ENCODE measurements at regions not wholly inside any gene's neighbourhood (a gene's known extent, or its start where the extent isn't known, plus 50 kb on each side); places are given as distances from the start of the nearest gene placed in this dataset.

DNA sequence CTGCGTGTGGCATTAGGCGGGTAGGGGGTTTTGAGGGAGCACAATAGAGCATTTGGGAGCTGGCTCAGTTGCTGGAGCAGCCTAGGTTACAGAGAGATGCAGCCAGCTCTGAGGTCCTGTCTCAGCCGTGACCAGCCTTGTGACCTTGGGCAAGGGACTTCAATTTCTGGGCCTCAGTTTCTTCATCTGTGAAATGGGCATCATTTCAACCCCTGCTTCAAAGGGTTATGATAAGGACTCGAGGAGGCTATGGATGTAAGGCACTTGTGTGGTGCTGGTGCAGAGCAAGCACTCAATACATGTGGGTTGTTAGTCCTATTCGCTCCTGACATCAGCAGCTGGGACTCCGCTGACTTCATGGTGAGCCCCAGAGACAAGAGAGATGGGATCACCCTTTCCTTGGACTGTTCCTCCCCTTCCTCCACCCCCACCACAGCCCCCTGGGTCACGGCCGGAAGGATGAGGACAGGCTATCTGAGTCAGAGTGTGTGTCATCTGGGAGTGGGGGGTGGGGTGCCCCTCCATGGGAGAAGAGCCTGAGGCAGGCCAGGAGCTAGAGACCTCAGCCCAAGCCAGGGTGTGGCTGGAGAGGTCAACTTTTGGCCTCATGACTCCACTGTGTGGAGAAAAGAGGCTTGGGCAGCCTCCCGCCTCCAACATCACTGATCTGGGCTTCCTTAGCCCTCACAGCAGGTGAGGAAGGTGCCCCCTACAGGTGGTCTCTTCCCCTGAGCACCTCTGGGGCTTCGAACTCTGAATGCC is 71.4 kb upstream of the ZBTB40 start:
- TF ChIP-seq, protein P1, sequence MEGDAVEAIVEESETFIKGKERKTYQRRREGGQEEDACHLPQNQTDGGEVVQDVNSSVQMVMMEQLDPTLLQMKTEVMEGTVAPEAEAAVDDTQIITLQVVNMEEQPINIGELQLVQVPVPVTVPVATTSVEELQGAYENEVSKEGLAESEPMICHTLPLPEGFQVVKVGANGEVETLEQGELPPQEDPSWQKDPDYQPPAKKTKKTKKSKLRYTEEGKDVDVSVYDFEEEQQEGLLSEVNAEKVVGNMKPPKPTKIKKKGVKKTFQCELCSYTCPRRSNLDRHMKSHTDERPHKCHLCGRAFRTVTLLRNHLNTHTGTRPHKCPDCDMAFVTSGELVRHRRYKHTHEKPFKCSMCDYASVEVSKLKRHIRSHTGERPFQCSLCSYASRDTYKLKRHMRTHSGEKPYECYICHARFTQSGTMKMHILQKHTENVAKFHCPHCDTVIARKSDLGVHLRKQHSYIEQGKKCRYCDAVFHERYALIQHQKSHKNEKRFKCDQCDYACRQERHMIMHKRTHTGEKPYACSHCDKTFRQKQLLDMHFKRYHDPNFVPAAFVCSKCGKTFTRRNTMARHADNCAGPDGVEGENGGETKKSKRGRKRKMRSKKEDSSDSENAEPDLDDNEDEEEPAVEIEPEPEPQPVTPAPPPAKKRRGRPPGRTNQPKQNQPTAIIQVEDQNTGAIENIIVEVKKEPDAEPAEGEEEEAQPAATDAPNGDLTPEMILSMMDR (conservative IDR thresholded peaks at IDR 0.05; ENCODE audit: low read depth in 2 of 2): peak in 1 of 2 experiments; percentile 52; a peak in 3 of 4 replicates
- no peak for TF ChIP-seq NANOG (IDR thresholded peaks at IDR 0.05; ENCODE audit: borderline replicate concordance)
- H3K4me1 ChIP-seq (ENCODE audit: insufficient read depth): peaks cover 7% of the 10 kb centered on the region; the same call in 1 of the 2 replicates
- H3K79me2 ChIP-seq (replicated peaks; ENCODE audit: insufficient read depth): no peaks in the 10 kb centered on the region
- H3K9me2 ChIP-seq (ENCODE audit: insufficient read depth): no peaks in the 10 kb centered on the region
- peaks cover 12% of the 10 kb centered on the region for H3K27me3 Mint-ChIP-seq (ENCODE audit: insufficient read depth, low read depth, poor library complexity)
- H3K9me3 Mint-ChIP-seq: no peaks in the 10 kb centered on the region
- no peaks in the 10 kb centered on the region for H4K20me1 ChIP-seq (replicated peaks; ENCODE audit: insufficient read depth)
- no peak overlapping the region for H3K27ac ChIP-seq (ENCODE audit: low read depth)
- no peak for DNase-seq (ENCODE audit: low spot score)
- H3K4me1 Mint-ChIP-seq: peaks cover 21% of the 10 kb centered on the region
- no peak overlapping the region for H3K4me2 ChIP-seq
- no peak for ATAC-seq
- no peaks in the 10 kb centered on the region for H3F3A ChIP-seq (replicated peaks; ENCODE audit: low read depth)
- H3K36me3 Mint-ChIP-seq (ENCODE audit: low read depth): no peaks in the 10 kb centered on the region
- H3K4me3 ChIP-seq: no peak overlapping the region
- no peak overlapping the region for H2AFZ ChIP-seq
- no peaks in the 10 kb centered on the region for H3K36me3 ChIP-seq (ENCODE audit: insufficient read depth)
- H3K4me3 Mint-ChIP-seq: no peak overlapping the region
- no peak overlapping the region for H3K27ac Mint-ChIP-seq
- H3K27me3 ChIP-seq (ENCODE audit: insufficient read depth): no peaks in the 10 kb centered on the region

DNA sequence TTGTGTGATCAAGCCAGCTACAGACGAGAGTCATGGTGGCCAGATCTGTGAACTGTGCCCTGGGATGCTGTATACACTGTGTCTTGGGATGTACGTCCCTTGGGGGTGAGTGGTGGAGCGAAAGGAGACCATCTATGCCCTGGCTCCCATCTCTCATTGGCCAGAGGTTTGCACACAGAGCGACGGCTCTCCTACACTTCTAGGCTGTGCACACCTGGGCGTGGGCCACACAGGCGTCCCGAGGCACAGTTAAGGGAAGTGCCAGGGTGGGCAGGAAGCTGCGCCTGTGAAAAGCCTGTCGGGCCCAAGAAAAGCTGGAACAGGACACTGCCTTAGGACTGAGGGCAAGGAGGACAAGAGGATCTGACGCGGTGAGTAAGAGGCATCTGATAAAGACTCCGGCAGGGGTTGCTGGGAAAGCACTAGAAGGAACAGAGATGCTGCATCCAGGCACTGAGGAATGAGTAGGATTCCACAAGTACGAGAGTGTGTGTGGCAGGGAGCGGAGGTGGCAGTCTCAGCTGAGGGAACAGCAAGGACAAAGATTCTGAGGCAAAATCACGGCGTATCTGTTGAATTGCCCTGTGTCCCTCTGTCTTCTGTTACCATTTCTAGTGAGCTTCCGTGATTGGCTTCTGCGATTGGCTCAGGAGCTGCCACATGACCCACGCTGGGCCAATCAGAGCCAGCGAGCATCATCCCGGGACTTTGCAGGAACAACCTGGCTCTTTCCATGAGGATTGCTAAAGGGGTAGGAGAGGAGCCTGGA is 67.9 kb upstream of the ZBTB40 start:
- ATAC-seq (peak; percentile 40; the same call in 2 of the 3 replicates), DNase-seq (ENCODE audit: low spot score) (no peak)
- Mint-ChIP-seq H3K27ac (no peak overlapping the region), H3K27me3 (ENCODE audit: insufficient read depth, low read depth, poor library complexity) (peaks cover 12% of the 10 kb centered on the region), H3K4me3 (no peak overlapping the region), H3K4me1 (peaks cover 6% of the 10 kb centered on the region; the same call in 2 of the 3 replicates), H3K9me3 (peaks cover 3% of the 10 kb centered on the region; the same call in 1 of the 3 replicates), H3K36me3 (ENCODE audit: low read depth) (no peaks in the 10 kb centered on the region)
- Histone ChIP-seq H2AFZ (peak overlapping the region; percentile 91), H3K4me2 (no peak overlapping the region), H3K9me2 (ENCODE audit: insufficient read depth) (no peaks in the 10 kb centered on the region), H3K27ac (ENCODE audit: low read depth) (no peak overlapping the region), H3K27me3 (ENCODE audit: insufficient read depth) (no peaks in the 10 kb centered on the region), H3F3A (replicated peaks; ENCODE audit: low read depth) (no peaks in the 10 kb centered on the region), H4K20me1 (replicated peaks; ENCODE audit: insufficient read depth) (no peaks in the 10 kb centered on the region), H3K79me2 (replicated peaks; ENCODE audit: insufficient read depth) (no peaks in the 10 kb centered on the region), H3K4me1 (ENCODE audit: insufficient read depth) (no peaks in the 10 kb centered on the region), H3K4me3 (no peak overlapping the region), H3K36me3 (ENCODE audit: insufficient read depth) (no peaks in the 10 kb centered on the region)
- TF ChIP-seq EZH2phosphoT487 (IDR thresholded peaks at IDR 0.05; ENCODE audit: unreplicated experiment): no peak
- TF ChIP-seq, protein P1 (conservative IDR thresholded peaks at IDR 0.05; ENCODE audit: low read depth in 2 of 2): no peak
- no peak for TF ChIP-seq STAT1 (IDR thresholded peaks at IDR 0.05; ENCODE audit: unreplicated experiment)
- no peak for TF ChIP-seq EZH2 (IDR thresholded peaks at IDR 0.05; ENCODE audit: low read depth, unreplicated experiment)
- TF ChIP-seq, protein P2, sequence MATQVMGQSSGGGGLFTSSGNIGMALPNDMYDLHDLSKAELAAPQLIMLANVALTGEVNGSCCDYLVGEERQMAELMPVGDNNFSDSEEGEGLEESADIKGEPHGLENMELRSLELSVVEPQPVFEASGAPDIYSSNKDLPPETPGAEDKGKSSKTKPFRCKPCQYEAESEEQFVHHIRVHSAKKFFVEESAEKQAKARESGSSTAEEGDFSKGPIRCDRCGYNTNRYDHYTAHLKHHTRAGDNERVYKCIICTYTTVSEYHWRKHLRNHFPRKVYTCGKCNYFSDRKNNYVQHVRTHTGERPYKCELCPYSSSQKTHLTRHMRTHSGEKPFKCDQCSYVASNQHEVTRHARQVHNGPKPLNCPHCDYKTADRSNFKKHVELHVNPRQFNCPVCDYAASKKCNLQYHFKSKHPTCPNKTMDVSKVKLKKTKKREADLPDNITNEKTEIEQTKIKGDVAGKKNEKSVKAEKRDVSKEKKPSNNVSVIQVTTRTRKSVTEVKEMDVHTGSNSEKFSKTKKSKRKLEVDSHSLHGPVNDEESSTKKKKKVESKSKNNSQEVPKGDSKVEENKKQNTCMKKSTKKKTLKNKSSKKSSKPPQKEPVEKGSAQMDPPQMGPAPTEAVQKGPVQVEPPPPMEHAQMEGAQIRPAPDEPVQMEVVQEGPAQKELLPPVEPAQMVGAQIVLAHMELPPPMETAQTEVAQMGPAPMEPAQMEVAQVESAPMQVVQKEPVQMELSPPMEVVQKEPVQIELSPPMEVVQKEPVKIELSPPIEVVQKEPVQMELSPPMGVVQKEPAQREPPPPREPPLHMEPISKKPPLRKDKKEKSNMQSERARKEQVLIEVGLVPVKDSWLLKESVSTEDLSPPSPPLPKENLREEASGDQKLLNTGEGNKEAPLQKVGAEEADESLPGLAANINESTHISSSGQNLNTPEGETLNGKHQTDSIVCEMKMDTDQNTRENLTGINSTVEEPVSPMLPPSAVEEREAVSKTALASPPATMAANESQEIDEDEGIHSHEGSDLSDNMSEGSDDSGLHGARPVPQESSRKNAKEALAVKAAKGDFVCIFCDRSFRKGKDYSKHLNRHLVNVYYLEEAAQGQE (IDR thresholded peaks at IDR 0.05; ENCODE audit: unreplicated experiment): no peak
- no peak for TF ChIP-seq POLR2AphosphoS5 (IDR thresholded peaks at IDR 0.05; ENCODE audit: low read depth)
- no peak for TF ChIP-seq ZNF114 (CRISPR knock-in tag; IDR thresholded peaks at IDR 0.05)
